ENCODE measurements at regions not wholly inside any gene's neighbourhood (a gene's known extent, or its start where the extent isn't known, plus 50 kb on each side); places are given as distances from the start of the nearest gene placed in this dataset.
"Not testable (repeated sequence)": the region's sequence is repeated elsewhere in the genome, so short reads cannot be mapped to it uniquely, and the experiment has no call there.

DNA sequence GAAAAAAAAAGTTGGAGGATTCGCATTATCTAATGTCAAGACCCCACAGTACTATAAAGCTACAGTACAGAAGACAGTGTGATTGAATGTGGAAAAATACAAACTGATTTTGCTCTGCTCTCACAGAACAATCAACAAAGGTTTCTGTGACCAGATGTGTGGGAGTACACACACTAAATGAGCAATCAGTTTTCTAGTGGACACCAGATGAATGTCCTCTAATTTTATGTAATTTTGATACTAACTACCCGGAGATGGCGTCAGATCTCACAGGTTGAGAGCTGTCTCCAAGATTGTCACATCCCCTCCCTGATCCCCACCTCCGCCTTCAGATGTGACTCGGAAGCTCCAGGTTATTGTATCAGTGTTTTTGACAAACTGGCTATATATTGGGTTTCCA is 81.9 kb upstream of the HUWE1 start:
- Histone ChIP-seq H3K4me3 (ENCODE audit: control insufficient read depth in 2 of 3, extremely low read depth in 1 of 3, insufficient read depth in 2 of 3, low read depth in 1 of 3, low read length in 3 of 3) (no peak overlapping the region), H2AFZ (ENCODE audit: control insufficient read depth, low read length) (no peak overlapping the region), H3K27me3 (ENCODE audit: control insufficient read depth, extremely low read depth, insufficient read depth, low read length) (peaks cover 6% of the 10 kb centered on the region), H3K9me1 (ENCODE audit: control insufficient read depth, extremely low read depth, insufficient read depth, low read length) (no peaks in the 10 kb centered on the region), H3K4me2 (ENCODE audit: control insufficient read depth, extremely low read depth, insufficient read depth, low read depth, low read length) (no peak overlapping the region), H4K20me1 (ENCODE audit: control insufficient read depth, extremely low read depth, insufficient read depth, low read length) (no peaks in the 10 kb centered on the region), H3K9ac (ENCODE audit: control insufficient read depth, extremely low read depth, insufficient read depth, low read length) (no peak overlapping the region), H3K79me2 (ENCODE audit: control insufficient read depth, insufficient read depth, low read length) (no peaks in the 10 kb centered on the region), H3K9me3 (ENCODE audit: control insufficient read depth, low read depth, low read length) (no peaks in the 10 kb centered on the region), H3K27ac (ENCODE audit: control insufficient read depth, insufficient read depth, low read length) (no peak overlapping the region), H3K4me1 (ENCODE audit: control insufficient read depth, extremely low read depth, insufficient read depth, low read length) (no peaks in the 10 kb centered on the region), H3K36me3 (ENCODE audit: control insufficient read depth in 2 of 2, extremely low read depth in 1 of 2, insufficient read depth in 2 of 2, low read length in 2 of 2) (no peaks in the 10 kb centered on the region)
- DNase-seq (ENCODE audit: low read depth, low spot score), result no peak
- TF ChIP-seq, protein P1, sequence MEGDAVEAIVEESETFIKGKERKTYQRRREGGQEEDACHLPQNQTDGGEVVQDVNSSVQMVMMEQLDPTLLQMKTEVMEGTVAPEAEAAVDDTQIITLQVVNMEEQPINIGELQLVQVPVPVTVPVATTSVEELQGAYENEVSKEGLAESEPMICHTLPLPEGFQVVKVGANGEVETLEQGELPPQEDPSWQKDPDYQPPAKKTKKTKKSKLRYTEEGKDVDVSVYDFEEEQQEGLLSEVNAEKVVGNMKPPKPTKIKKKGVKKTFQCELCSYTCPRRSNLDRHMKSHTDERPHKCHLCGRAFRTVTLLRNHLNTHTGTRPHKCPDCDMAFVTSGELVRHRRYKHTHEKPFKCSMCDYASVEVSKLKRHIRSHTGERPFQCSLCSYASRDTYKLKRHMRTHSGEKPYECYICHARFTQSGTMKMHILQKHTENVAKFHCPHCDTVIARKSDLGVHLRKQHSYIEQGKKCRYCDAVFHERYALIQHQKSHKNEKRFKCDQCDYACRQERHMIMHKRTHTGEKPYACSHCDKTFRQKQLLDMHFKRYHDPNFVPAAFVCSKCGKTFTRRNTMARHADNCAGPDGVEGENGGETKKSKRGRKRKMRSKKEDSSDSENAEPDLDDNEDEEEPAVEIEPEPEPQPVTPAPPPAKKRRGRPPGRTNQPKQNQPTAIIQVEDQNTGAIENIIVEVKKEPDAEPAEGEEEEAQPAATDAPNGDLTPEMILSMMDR (optimal IDR thresholded peaks at IDR 0.05 in 1 of 3, IDR thresholded peaks at IDR 0.05 in 1 of 3, conservative IDR thresholded peaks at IDR 0.05 in 1 of 3; ENCODE audit: extremely low read depth in 1 of 3, insufficient read depth in 2 of 3, low read length in 3 of 3), result no peak
- no peak for TF ChIP-seq EZH2 (IDR thresholded peaks at IDR 0.05; ENCODE audit: low read length)
- dilution Hi-C loops (cut with MboI; ENCODE audit: extremely low pct_ligation_motif_present, low sequenced_read_pairs), result no loop called here
- no peak for FAIRE-seq

DNA sequence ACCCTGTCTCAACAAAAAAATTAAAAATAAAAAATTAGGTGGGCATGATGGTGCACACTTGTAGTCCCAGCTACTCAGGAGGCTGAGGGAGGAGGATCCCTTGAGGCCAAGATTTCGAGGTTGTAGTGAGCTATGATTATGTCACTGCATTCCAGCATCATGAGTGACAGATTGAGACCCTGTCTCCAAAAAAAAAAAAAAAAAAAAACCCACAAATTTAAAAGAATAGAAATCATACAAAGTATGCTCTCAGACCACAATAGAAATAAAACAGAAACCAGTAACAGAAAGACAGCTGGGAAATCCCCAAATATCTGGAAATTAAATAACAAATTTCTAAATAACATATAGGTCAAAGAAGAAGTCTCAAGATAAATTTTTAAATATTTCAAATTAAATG is 81.0 kb upstream of the HUWE1 start:
- Histone ChIP-seq H4K20me1 (ENCODE audit: control insufficient read depth, extremely low read depth, insufficient read depth, low read length) (no peaks in the 10 kb centered on the region), H3K4me2 (ENCODE audit: control insufficient read depth, extremely low read depth, insufficient read depth, low read depth, low read length) (no peak overlapping the region), H3K4me3 (ENCODE audit: control insufficient read depth in 2 of 3, extremely low read depth in 1 of 3, insufficient read depth in 2 of 3, low read depth in 1 of 3, low read length in 3 of 3) (no peak overlapping the region), H3K36me3 (ENCODE audit: control insufficient read depth in 2 of 2, extremely low read depth in 1 of 2, insufficient read depth in 2 of 2, low read length in 2 of 2) (no peaks in the 10 kb centered on the region), H3K79me2 (ENCODE audit: control insufficient read depth, insufficient read depth, low read length) (no peaks in the 10 kb centered on the region), H3K9me3 (ENCODE audit: control insufficient read depth, low read depth, low read length) (no peaks in the 10 kb centered on the region), H3K9me1 (ENCODE audit: control insufficient read depth, extremely low read depth, insufficient read depth, low read length) (no peaks in the 10 kb centered on the region), H3K27ac (ENCODE audit: control insufficient read depth, insufficient read depth, low read length) (no peak overlapping the region), H3K9ac (ENCODE audit: control insufficient read depth, extremely low read depth, insufficient read depth, low read length) (no peak overlapping the region), H2AFZ (ENCODE audit: control insufficient read depth, low read length) (no peak overlapping the region), H3K27me3 (ENCODE audit: control insufficient read depth, extremely low read depth, insufficient read depth, low read length) (peaks cover 6% of the 10 kb centered on the region), H3K4me1 (ENCODE audit: control insufficient read depth, extremely low read depth, insufficient read depth, low read length) (no peaks in the 10 kb centered on the region)
- TF ChIP-seq EZH2 (IDR thresholded peaks at IDR 0.05; ENCODE audit: low read length), result no peak
- TF ChIP-seq, protein P1 (optimal IDR thresholded peaks at IDR 0.05 in 1 of 3, IDR thresholded peaks at IDR 0.05 in 1 of 3, conservative IDR thresholded peaks at IDR 0.05 in 1 of 3; ENCODE audit: extremely low read depth in 1 of 3, insufficient read depth in 2 of 3, low read length in 3 of 3), result no peak
- FAIRE-seq, result no peak
- dilution Hi-C loops (cut with MboI; ENCODE audit: extremely low pct_ligation_motif_present, low sequenced_read_pairs), result no loop called here
- no peak for DNase-seq (ENCODE audit: low read depth, low spot score)

DNA sequence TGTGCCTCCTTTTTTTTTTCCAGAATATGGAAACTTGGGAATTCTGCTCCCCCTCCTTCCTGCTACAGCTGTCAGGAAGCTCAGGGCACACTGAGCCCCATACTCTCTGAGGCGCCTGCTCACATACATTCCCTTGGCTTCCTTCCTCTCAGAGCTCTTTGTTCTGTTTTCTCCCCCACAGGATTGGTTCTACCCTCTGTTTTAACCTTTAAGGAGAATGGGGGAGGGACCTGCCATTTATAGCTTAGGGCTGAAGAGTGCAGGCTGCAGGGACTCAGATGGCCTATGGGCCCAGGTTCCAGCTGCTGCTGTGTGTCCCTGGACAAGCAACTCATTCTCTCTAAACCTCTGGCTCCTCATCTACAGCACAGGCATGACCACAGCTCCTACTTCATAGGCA is 70.7 kb upstream of the HUWE1 start:
- H3K27ac ChIP-seq (ENCODE audit: control insufficient read depth, insufficient read depth, low read length); FAIRE-seq; H3K9me1 ChIP-seq (ENCODE audit: control insufficient read depth, extremely low read depth, insufficient read depth, low read length); DNase-seq (ENCODE audit: low read depth, low spot score); H3K9ac ChIP-seq (ENCODE audit: control insufficient read depth, extremely low read depth, insufficient read depth, low read length); H3K4me2 ChIP-seq (ENCODE audit: control insufficient read depth, extremely low read depth, insufficient read depth, low read depth, low read length); H3K36me3 ChIP-seq (ENCODE audit: control insufficient read depth in 2 of 2, extremely low read depth in 1 of 2, insufficient read depth in 2 of 2, low read length in 2 of 2); H3K79me2 ChIP-seq (ENCODE audit: control insufficient read depth, insufficient read depth, low read length); H3K4me1 ChIP-seq (ENCODE audit: control insufficient read depth, extremely low read depth, insufficient read depth, low read length); H4K20me1 ChIP-seq (ENCODE audit: control insufficient read depth, extremely low read depth, insufficient read depth, low read length); H2AFZ ChIP-seq (ENCODE audit: control insufficient read depth, low read length); dilution Hi-C loops (cut with MboI; ENCODE audit: extremely low pct_ligation_motif_present, low sequenced_read_pairs); H3K9me3 ChIP-seq (ENCODE audit: control insufficient read depth, low read depth, low read length); H3K27me3 ChIP-seq (ENCODE audit: control insufficient read depth, extremely low read depth, insufficient read depth, low read length); H3K4me3 ChIP-seq (ENCODE audit: control insufficient read depth in 2 of 3, extremely low read depth in 1 of 3, insufficient read depth in 2 of 3, low read depth in 1 of 3, low read length in 3 of 3): not testable (repeated sequence)

All from keratinocyte (primary cell).